IMR-90 (cell line): ENCODE measurements at regions not wholly inside any gene's neighbourhood (a gene's known extent, or its start where the extent isn't known, plus 50 kb on each side); places are given as distances from the start of the nearest gene placed in this dataset.

Experiments
- ATAC-seq: fragments of 200-7000 bp; cut with Tn5 transposase; 2 replicates; pipeline ENCODE4 v1.9.1; 2020; ENCODE audit warnings: low read depth, mild to moderate bottlenecking, moderate library complexity
- BruUV-seq: library from RNA; stranded (reverse); fragments of 400-500 nt; replicated peaks from 2 replicates; lab custom pipeline; 2021; lab: Mats Ljungman, UMichigan
- CTCF ChIA-PET: fragments of 300-600 bp; formaldehyde crosslinking; extraction: SDS; loops from one replicate; lab custom pipeline; 2021; ENCODE audit warnings: antibody characterized with exemption; lab: Yijun Ruan, JAX
- POLR2A ChIA-PET: fragments of 300-600 bp; sonication (Branson Sonifier 250); formaldehyde crosslinking; loops from one replicate; lab custom pipeline; 2022; ENCODE audit warnings: antibody characterized with exemption; ENCODE audit not compliant: unreplicated experiment; lab: Charles Lee
- DNase-seq: peaks from one replicate; pipeline ENCODE4 v3.0.0; 2013
- H2AFZ ChIP-seq: replicated peaks from 2 replicates; pipeline ENCODE3; 2013; ENCODE audit warnings: low read length, mild to moderate bottlenecking; ENCODE audit not compliant: poor library complexity
- H2AK5ac ChIP-seq: 2 replicates; pipeline ENCODE4 v1.6.1; 2013; ENCODE audit warnings: low read depth, low read length, inconsistent platforms
- H2AK9ac ChIP-seq: replicated peaks from 2 replicates; pipeline ENCODE3; 2013; ENCODE audit warnings: mild to moderate bottlenecking, low read depth, low read length, moderate library complexity; ENCODE audit not compliant: poor library complexity
- H2BK120ac ChIP-seq: 2 replicates; pipeline ENCODE4 v1.6.1; 2013; ENCODE audit warnings: low read depth, low read length, inconsistent platforms
- H2BK15ac ChIP-seq: 3 replicates; pipeline ENCODE4 v1.6.1; 2013; ENCODE audit warnings: low read depth, low read length, inconsistent platforms
- H2BK20ac ChIP-seq: 2 replicates; pipeline ENCODE4 v1.6.1; 2013; ENCODE audit warnings: low read depth, mild to moderate bottlenecking, inconsistent platforms, low read length, moderate library complexity
- H2BK5ac ChIP-seq: 2 replicates; pipeline ENCODE4 v1.6.1; 2013; ENCODE audit warnings: mild to moderate bottlenecking, low read depth, low read length, inconsistent platforms; ENCODE audit not compliant: poor library complexity, severe bottlenecking
- H3K14ac ChIP-seq: replicated peaks from 2 replicates; pipeline ENCODE4 v1.6.1; 2013; ENCODE audit warnings: low read depth, low read length, inconsistent platforms
- H3K18ac ChIP-seq: 2 replicates; pipeline ENCODE4 v1.6.1; 2013; ENCODE audit warnings: low read depth, low read length, control low read depth
- H3K23ac ChIP-seq: 2 replicates; pipeline ENCODE4 v1.6.1; 2013; ENCODE audit warnings: low read depth, low read length, inconsistent platforms
- H3K27ac ChIP-seq: 2 replicates; pipeline ENCODE4 v1.5.1; 2013; ENCODE audit warnings: mild to moderate bottlenecking, control low read depth, low read length; ENCODE audit not compliant: insufficient read depth
- H3K27me3 ChIP-seq: 2 replicates; pipeline ENCODE4 v1.6.1; 2013; ENCODE audit warnings: low read length; ENCODE audit not compliant: control insufficient read depth, insufficient read depth
- H3K36me3 ChIP-seq: 2 replicates; pipeline ENCODE4 v1.6.1; 2013; ENCODE audit warnings: low read length, mixed read lengths; ENCODE audit not compliant: control insufficient read depth, insufficient read depth
- H3K4ac ChIP-seq: 2 replicates; pipeline ENCODE4 v1.6.1; 2013; ENCODE audit warnings: low read depth, low read length, inconsistent platforms
- H3K4me1 ChIP-seq: 2 replicates; pipeline ENCODE4 v1.6.1; 2013; ENCODE audit warnings: low read length, mixed read lengths; ENCODE audit not compliant: control insufficient read depth, insufficient read depth
- H3K4me2 ChIP-seq: 2 replicates; pipeline ENCODE4 v1.6.1; 2013; ENCODE audit warnings: low read depth, mild to moderate bottlenecking, control low read depth, low read length, moderate library complexity
- H3K4me3 ChIP-seq: 2 replicates; pipeline ENCODE4 v1.5.1; 2013; ENCODE audit warnings: low read depth, mild to moderate bottlenecking, control low read depth, low read length, moderate library complexity; ENCODE audit not compliant: insufficient read depth
- H3K56ac ChIP-seq: 2 replicates; pipeline ENCODE4 v1.6.1; 2013; ENCODE audit warnings: low read length, inconsistent platforms; ENCODE audit not compliant: insufficient read depth; ENCODE audit errors: extremely low read depth
- H3K79me1 ChIP-seq, 2 experiments: 2 replicates each; pipeline ENCODE4 v1.6.1; 2013; ENCODE audit warnings: low read length in 2 of 2, inconsistent platforms in 1 of 2, low read depth in 1 of 2
- H3K9ac ChIP-seq: 2 replicates; pipeline ENCODE4 v1.6.1; 2013; ENCODE audit warnings: low read depth, low read length, control low read depth
- H3K9me1 ChIP-seq: 2 replicates; pipeline ENCODE4 v1.6.1; 2013; ENCODE audit warnings: low read length, inconsistent platforms; ENCODE audit not compliant: insufficient read depth
- H3K9me3 ChIP-seq: 2 replicates; pipeline ENCODE4 v1.6.1; 2013; ENCODE audit warnings: low read length; ENCODE audit not compliant: control insufficient read depth, insufficient read depth
- H4K20me1 ChIP-seq: 2 replicates; pipeline ENCODE4 v1.6.1; 2013; ENCODE audit warnings: low read length, inconsistent platforms; ENCODE audit not compliant: insufficient read depth
- H4K5ac ChIP-seq: 2 replicates; pipeline ENCODE4 v1.6.1; 2013; ENCODE audit warnings: mild to moderate bottlenecking, low read depth, low read length, control low read depth
- H4K8ac ChIP-seq, 2 experiments: 2 replicates each; pipeline ENCODE4 v1.6.1; 2013; ENCODE audit warnings: low read depth in 2 of 2, low read length in 2 of 2, control low read depth in 1 of 2, inconsistent platforms in 1 of 2
- H4K91ac ChIP-seq: 2 replicates; pipeline ENCODE4 v1.6.1; 2013; ENCODE audit warnings: low read depth, low read length, inconsistent platforms; ENCODE audit not compliant: insufficient read depth
- BHLHE40 ChIP-seq: fragments of 150-350 bp; IDR thresholded peaks from 2 replicates; pipeline ENCODE4 v1.6.1; 2016; ENCODE audit warnings: mild to moderate bottlenecking, low read depth, low read length
- CEBPB ChIP-seq: IDR thresholded peaks from 2 replicates; pipeline ENCODE4 v1.6.1; 2012; ENCODE audit warnings: low read depth, low read length, improper control_type of control experiment
- CHD1 ChIP-seq: IDR thresholded peaks from 2 replicates; pipeline ENCODE4 v1.6.1; 2012; ENCODE audit warnings: low read depth, low read length, improper control_type of control experiment
- FOS ChIP-seq: fragments of 150-350 bp; IDR thresholded peaks from 2 replicates; pipeline ENCODE4 v1.6.1; 2016; ENCODE audit warnings: low read depth, low read length
- MAFK ChIP-seq: IDR thresholded peaks from 2 replicates; pipeline ENCODE4 v1.6.1; 2012; ENCODE audit warnings: low read depth, low read length, improper control_type of control experiment
- MAZ ChIP-seq: IDR thresholded peaks from 2 replicates; pipeline ENCODE4 v1.6.1; 2012; ENCODE audit warnings: low read depth, mild to moderate bottlenecking, low read length, improper control_type of control experiment, moderate library complexity, borderline replicate concordance
- MXI1 ChIP-seq: IDR thresholded peaks from 2 replicates; pipeline ENCODE4 v1.6.1; 2012; ENCODE audit warnings: low read depth, mild to moderate bottlenecking, low read length, moderate library complexity, borderline replicate concordance
- NFE2L2 ChIP-seq: fragments of 150-350 bp; IDR thresholded peaks from 2 replicates; pipeline ENCODE4 v1.6.1; 2016; ENCODE audit warnings: low read depth, mild to moderate bottlenecking, low read length
- POLR2A ChIP-seq: IDR thresholded peaks from 2 replicates; pipeline ENCODE4 v1.6.1; 2012; ENCODE audit warnings: mild to moderate bottlenecking, low read depth, low read length
- RAD21 ChIP-seq: IDR thresholded peaks from 2 replicates; pipeline ENCODE4 v1.6.1; 2012; ENCODE audit warnings: low read length, improper control_type of control experiment
- RCOR1 ChIP-seq: IDR thresholded peaks from 2 replicates; pipeline ENCODE4 v1.6.1; 2012; ENCODE audit warnings: mild to moderate bottlenecking, low read length, improper control_type of control experiment; ENCODE audit not compliant: insufficient replicate concordance
- WGBS, 2 experiments: methylation state at CpG; one replicate each; pipeline versions ENCODE4 v1.1.5 to v1.1.7; 2013; ENCODE audit warnings: missing lambda C conversion rate in 2 of 2; ENCODE audit not compliant: insufficient read length in 1 of 2; ENCODE audit errors: extremely low coverage in 2 of 2; 5-methylcytosine and 5-hydroxymethylcytosine counted together
- dilution Hi-C: fragments of 300-500 bp; cut with HindIII; formaldehyde crosslinking; loops from one replicate; pipeline ENCODE4 v1.14.3; 2018; ENCODE audit warnings: low sequenced_read_pairs; ENCODE audit not compliant: unreplicated experiment
- in situ Hi-C: fragments of 300-500 bp; cut with MboI; formaldehyde crosslinking; loops from 3 replicates; pipeline ENCODE4 v1.14.3; 2019; ENCODE audit warnings: low sequenced_read_pairs, inconsistent platforms, mixed read lengths
- intact Hi-C: fragments of 100-400 bp; cut with micrococcal nuclease; formaldehyde crosslinking; loops from 2 replicates; pipeline ENCODE4 v1.10.0; 2022
- TF ChIP-seq, protein P1 (sequence below): fragments of 150-350 bp; IDR thresholded peaks from 2 replicates; pipeline ENCODE4 v1.6.1; 2016; ENCODE audit warnings: low read depth, mild to moderate bottlenecking, low read length, moderate library complexity, borderline replicate concordance
- TF ChIP-seq, protein P2 (sequence below): fragments of 150-350 bp; IDR thresholded peaks from 2 replicates; pipeline ENCODE4 v1.6.1; 2017; ENCODE audit warnings: mild to moderate bottlenecking, antibody characterized with exemption, low read length, low read depth
- TF ChIP-seq, protein P3 (sequence below): conservative IDR thresholded peaks from 2 replicates; pipeline ENCODE4 v1.5.1; 2012; ENCODE audit warnings: mild to moderate bottlenecking, low read depth, low read length, improper control_type of control experiment

DNA sequence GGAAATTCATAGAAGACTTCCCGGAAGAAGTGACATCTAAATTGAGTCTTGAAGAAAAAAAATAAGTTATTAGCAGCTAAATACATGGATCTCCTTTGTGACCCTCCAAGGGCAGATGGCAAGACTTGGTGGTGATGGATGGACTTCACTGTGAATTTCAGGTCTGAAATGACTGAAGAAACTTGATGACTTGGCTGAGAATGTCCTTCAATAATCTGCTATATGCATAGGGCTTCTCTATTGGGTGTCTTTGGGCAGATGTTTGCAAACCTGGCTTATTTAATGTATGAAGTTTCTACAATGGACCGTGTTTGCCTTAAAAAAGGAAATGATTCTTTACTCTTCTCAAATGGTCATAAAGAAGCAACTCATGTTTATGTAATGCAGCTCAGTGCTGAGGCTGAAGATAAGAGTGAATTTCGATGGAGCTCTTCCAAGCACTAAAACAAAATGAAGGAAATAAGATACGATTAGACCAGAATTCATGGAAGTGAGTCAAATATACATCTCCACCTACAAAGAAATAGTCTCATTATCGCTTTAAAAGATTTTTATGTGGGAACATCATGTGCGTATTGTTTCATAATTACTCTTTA is 116.6 kb upstream of the WDR11 start:
- H2BK120ac ChIP-seq: no peak overlapping the region
- no peaks in the 10 kb centered on the region for H3K79me1 ChIP-seq
- H3K27ac ChIP-seq: no peak overlapping the region
- in situ Hi-C loops: no loop called here
- no peak overlapping the region for H3K4me2 ChIP-seq
- intact Hi-C loops: loop anchor here (10.0 kb wide), 1 partner anchor 980 kb away; no protein-coding TSS in a partner anchor
- CTCF ChIA-PET: no interaction called here
- H3K27me3 ChIP-seq: no peaks in the 10 kb centered on the region
- H3K9ac ChIP-seq: no peak overlapping the region
- H4K20me1 ChIP-seq: no peaks in the 10 kb centered on the region
- H3K23ac ChIP-seq: no peak overlapping the region
- ATAC-seq (no peak), DNase-seq (no peak)
- no peak overlapping the region for H3K4ac ChIP-seq
- TF ChIP-seq NFE2L2 (no peak), RCOR1 (no peak), POLR2A (no peak), BHLHE40 (no peak), CHD1 (no peak), MAZ (no peak), CEBPB (no peak), MAFK (no peak), FOS (no peak), MXI1 (no peak), RAD21 (no peak)
- TF ChIP-seq, protein P1, sequence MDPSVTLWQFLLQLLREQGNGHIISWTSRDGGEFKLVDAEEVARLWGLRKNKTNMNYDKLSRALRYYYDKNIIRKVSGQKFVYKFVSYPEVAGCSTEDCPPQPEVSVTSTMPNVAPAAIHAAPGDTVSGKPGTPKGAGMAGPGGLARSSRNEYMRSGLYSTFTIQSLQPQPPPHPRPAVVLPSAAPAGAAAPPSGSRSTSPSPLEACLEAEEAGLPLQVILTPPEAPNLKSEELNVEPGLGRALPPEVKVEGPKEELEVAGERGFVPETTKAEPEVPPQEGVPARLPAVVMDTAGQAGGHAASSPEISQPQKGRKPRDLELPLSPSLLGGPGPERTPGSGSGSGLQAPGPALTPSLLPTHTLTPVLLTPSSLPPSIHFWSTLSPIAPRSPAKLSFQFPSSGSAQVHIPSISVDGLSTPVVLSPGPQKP: no peak
- TF ChIP-seq, protein P2, sequence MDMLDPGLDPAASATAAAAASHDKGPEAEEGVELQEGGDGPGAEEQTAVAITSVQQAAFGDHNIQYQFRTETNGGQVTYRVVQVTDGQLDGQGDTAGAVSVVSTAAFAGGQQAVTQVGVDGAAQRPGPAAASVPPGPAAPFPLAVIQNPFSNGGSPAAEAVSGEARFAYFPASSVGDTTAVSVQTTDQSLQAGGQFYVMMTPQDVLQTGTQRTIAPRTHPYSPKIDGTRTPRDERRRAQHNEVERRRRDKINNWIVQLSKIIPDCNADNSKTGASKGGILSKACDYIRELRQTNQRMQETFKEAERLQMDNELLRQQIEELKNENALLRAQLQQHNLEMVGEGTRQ: no peak
- TF ChIP-seq, protein P3, sequence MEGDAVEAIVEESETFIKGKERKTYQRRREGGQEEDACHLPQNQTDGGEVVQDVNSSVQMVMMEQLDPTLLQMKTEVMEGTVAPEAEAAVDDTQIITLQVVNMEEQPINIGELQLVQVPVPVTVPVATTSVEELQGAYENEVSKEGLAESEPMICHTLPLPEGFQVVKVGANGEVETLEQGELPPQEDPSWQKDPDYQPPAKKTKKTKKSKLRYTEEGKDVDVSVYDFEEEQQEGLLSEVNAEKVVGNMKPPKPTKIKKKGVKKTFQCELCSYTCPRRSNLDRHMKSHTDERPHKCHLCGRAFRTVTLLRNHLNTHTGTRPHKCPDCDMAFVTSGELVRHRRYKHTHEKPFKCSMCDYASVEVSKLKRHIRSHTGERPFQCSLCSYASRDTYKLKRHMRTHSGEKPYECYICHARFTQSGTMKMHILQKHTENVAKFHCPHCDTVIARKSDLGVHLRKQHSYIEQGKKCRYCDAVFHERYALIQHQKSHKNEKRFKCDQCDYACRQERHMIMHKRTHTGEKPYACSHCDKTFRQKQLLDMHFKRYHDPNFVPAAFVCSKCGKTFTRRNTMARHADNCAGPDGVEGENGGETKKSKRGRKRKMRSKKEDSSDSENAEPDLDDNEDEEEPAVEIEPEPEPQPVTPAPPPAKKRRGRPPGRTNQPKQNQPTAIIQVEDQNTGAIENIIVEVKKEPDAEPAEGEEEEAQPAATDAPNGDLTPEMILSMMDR: no peak
- POLR2A ChIA-PET: no interaction called here
- BruUV-seq: no TSS peak
- H4K8ac ChIP-seq: no peak overlapping the region
- H2AK9ac ChIP-seq: no peak overlapping the region
- H3K4me3 ChIP-seq: no peak overlapping the region
- no peaks in the 10 kb centered on the region for H3K4me1 ChIP-seq
- H2BK20ac ChIP-seq: no peak overlapping the region
- H2BK5ac ChIP-seq: no peak overlapping the region
- H3K9me3 ChIP-seq: no peaks in the 10 kb centered on the region
- dilution Hi-C loops: no loop called here
- H3K14ac ChIP-seq: no peak overlapping the region
- H4K91ac ChIP-seq: no peak overlapping the region
- H3K36me3 ChIP-seq: no peaks in the 10 kb centered on the region
- no peaks in the 10 kb centered on the region for H3K9me1 ChIP-seq
- H4K5ac ChIP-seq: no peak overlapping the region
- H3K56ac ChIP-seq: no peak overlapping the region
- H2BK15ac ChIP-seq: no peak overlapping the region
- no peak overlapping the region for H2AK5ac ChIP-seq
- H3K18ac ChIP-seq: no peak overlapping the region
- WGBS, 2 experiments: no CpG with 5 or more reads among the region's 6 CpGs
- H2AFZ ChIP-seq: no peak overlapping the region
